K562 (cell line): ENCODE measurements at regions not wholly inside any gene's neighbourhood (a gene's known extent, or its start where the extent isn't known, plus 50 kb on each side); places are given as distances from the start of the nearest gene placed in this dataset.

ENCODE experiments used
- COPS2 ChIP-seq: fragments of 450-650 bp; conservative IDR thresholded peaks from 2 replicates; pipeline ENCODE4 v1.6.1; 2016; ENCODE audit warnings: mild to moderate bottlenecking, moderate library complexity
- CREBBP ChIP-seq: IDR thresholded peaks from one replicate; pipeline ENCODE4 v1.6.1; 2012; ENCODE audit warnings: low read depth, mild to moderate bottlenecking, control low read depth, inconsistent platforms, low read length
- HDAC2 ChIP-seq: fragments of 450-650 bp; IDR thresholded peaks from 2 replicates; pipeline ENCODE4 v1.6.1; 2016; ENCODE audit warnings: mild to moderate bottlenecking
- JUNB ChIP-seq: fragments of 450-650 bp; formaldehyde crosslinking; conservative IDR thresholded peaks from 2 replicates; pipeline ENCODE4 v1.4.0; 2020; ENCODE audit warnings: mild to moderate bottlenecking
- MAFG ChIP-seq: fragments of 450-650 bp; conservative IDR thresholded peaks from 2 replicates; pipeline ENCODE4 v1.6.1; 2016; ENCODE audit warnings: missing genetic modification characterization, missing compliant biosample characterization
- MCM3 ChIP-seq: fragments of 450-650 bp; IDR thresholded peaks from 2 replicates; pipeline ENCODE4 v1.6.1; 2016
- NCOA4 ChIP-seq: fragments of 450-650 bp; IDR thresholded peaks from 2 replicates; pipeline ENCODE4 v1.6.1; 2018; ENCODE audit warnings: mild to moderate bottlenecking; ENCODE audit not compliant: partially characterized antibody
- NR2F6 ChIP-seq: fragments of 450-650 bp; formaldehyde crosslinking; IDR thresholded peaks from 2 replicates; pipeline ENCODE4 v1.4.0; 2020; ENCODE audit warnings: mild to moderate bottlenecking
- POLR2AphosphoS2 ChIP-seq: IDR thresholded peaks from 2 replicates; pipeline ENCODE4 v1.6.1; 2012; ENCODE audit warnings: low read length, improper control_type of control experiment
- POU5F1 ChIP-seq: fragments of 150-350 bp; IDR thresholded peaks from 2 replicates; pipeline ENCODE4 v1.6.1; 2014; ENCODE audit warnings: borderline replicate concordance, low read length, low read depth, mild to moderate bottlenecking; ENCODE audit not compliant: partially characterized antibody
- PRPF4 ChIP-seq: fragments of 200-400 bp; formaldehyde crosslinking; IDR thresholded peaks from one replicate; pipeline ENCODE4 v1.6.1; 2017; ENCODE audit warnings: low read length, low read depth, mild to moderate bottlenecking; ENCODE audit not compliant: insufficient read depth, poor library complexity, severe bottlenecking
- RBFOX2 ChIP-seq: fragments of 200-400 bp; formaldehyde crosslinking; IDR thresholded peaks from 2 replicates; pipeline ENCODE4 v1.6.1; 2017; ENCODE audit warnings: low read depth, mild to moderate bottlenecking, low read length, moderate library complexity
- SMARCA5 ChIP-seq: fragments of 450-650 bp; IDR thresholded peaks from 2 replicates; pipeline ENCODE4 v1.6.1; 2016
- SRSF3 ChIP-seq: fragments of 200-400 bp; formaldehyde crosslinking; IDR thresholded peaks from 2 replicates; pipeline ENCODE4 v1.6.1; 2016; ENCODE audit warnings: mild to moderate bottlenecking, low read length, moderate library complexity; ENCODE audit not compliant: insufficient read depth
- TEAD2 ChIP-seq: fragments of 450-650 bp; IDR thresholded peaks from 2 replicates; pipeline ENCODE4 v1.6.1; 2016; ENCODE audit warnings: missing genetic modification characterization, control low read depth, missing compliant biosample characterization
- TEAD4 ChIP-seq, 2 experiments: sonication (generic) in 1 of 2; formaldehyde crosslinking in 1 of 2; IDR thresholded peaks; 2 replicates each; pipeline versions ENCODE4 v1.6.1 to v1.8.0; 2012 to 2022; ENCODE audit warnings: borderline replicate concordance in 1 of 2, inconsistent platforms in 1 of 2, low read length in 1 of 2, mild to moderate bottlenecking in 1 of 2, missing genetic modification reagents in 1 of 2
- ZC3H4 ChIP-seq: sonication (generic); formaldehyde crosslinking; IDR thresholded peaks from 2 replicates; pipeline ENCODE4 v1.9.0; 2021; ENCODE audit warnings: missing genetic modification reagents, borderline replicate concordance
- ZNF239 ChIP-seq: fragments of 250-450 bp; sonication (Bioruptor Pico); IDR thresholded peaks from 2 replicates; pipeline ENCODE4 v1.4.0; 2020; ENCODE audit warnings: mild to moderate bottlenecking
- ZNF347 ChIP-seq: fragments of 450-650 bp; formaldehyde crosslinking; IDR thresholded peaks from 2 replicates; pipeline ENCODE4 v1.4.0; 2020; ENCODE audit warnings: low read depth, mild to moderate bottlenecking, moderate library complexity
- ZNF408 ChIP-seq: fragments of 250-450 bp; sonication (Bioruptor Pico); IDR thresholded peaks from 2 replicates; pipeline ENCODE4 v1.4.0; 2020; ENCODE audit warnings: low read depth, mild to moderate bottlenecking, moderate library complexity
- ZNF644 ChIP-seq: fragments of 200-800 bp; sonication (Bioruptor generic); IDR thresholded peaks from 2 replicates; pipeline ENCODE4 v1.6.1; 2016; ENCODE audit warnings: low read depth, missing genetic modification characterization, missing compliant biosample characterization
- TF ChIP-seq, protein P1 (sequence below): fragments of 250-450 bp; sonication (Bioruptor Pico); IDR thresholded peaks from 2 replicates; pipeline ENCODE4 v1.4.0; 2020; ENCODE audit warnings: borderline replicate concordance
- TF ChIP-seq, protein P2 (sequence below): sonication (generic); formaldehyde crosslinking; IDR thresholded peaks from 2 replicates; pipeline ENCODE4 v1.8.0; 2022; ENCODE audit warnings: mild to moderate bottlenecking, missing genetic modification reagents, borderline replicate concordance
- TF ChIP-seq, protein P3 (sequence below): fragments of 250-450 bp; sonication (Bioruptor Pico); IDR thresholded peaks from 2 replicates; pipeline ENCODE4 v1.8.0; 2021; ENCODE audit warnings: mild to moderate bottlenecking, moderate library complexity
- TF ChIP-seq, protein P4 (sequence below): fragments of 450-650 bp; formaldehyde crosslinking; IDR thresholded peaks from 2 replicates; pipeline ENCODE4 v1.4.0; 2022; ENCODE audit warnings: missing genetic modification characterization

DNA sequence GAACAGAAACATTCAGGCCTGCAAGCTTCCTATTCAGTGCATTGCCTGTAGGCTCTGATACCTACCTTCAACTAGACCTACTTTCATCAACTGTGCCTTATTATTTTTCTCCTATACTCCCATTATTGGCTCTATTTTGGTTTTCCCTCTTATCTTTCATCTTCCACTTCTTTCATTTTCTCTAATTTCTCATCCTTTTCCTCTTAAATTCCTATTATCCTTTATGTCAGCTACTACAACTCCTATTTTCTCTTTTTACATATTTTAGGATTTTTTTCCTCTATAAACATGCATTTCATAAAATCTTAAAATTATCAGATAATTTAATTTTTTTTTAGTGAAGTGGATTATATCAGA, 61.6 kb upstream of the PRDM8 start (continued):
- TF ChIP-seq, protein P1, sequence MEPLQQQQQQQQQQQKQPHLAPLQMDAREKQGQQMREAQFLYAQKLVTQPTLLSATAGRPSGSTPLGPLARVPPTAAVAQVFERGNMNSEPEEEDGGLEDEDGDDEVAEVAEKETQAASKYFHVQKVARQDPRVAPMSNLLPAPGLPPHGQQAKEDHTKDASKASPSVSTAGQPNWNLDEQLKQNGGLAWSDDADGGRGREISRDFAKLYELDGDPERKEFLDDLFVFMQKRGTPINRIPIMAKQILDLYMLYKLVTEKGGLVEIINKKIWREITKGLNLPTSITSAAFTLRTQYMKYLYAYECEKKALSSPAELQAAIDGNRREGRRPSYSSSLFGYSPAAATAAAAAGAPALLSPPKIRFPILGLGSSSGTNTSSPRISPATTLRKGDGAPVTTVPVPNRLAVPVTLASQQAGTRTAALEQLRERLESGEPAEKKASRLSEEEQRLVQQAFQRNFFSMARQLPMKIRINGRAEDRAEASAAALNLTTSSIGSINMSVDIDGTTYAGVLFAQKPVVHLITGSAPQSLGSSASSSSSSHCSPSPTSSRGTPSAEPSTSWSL (CRISPR knock-in tag): no peak
- TF ChIP-seq ZNF239 (CRISPR knock-in tag) (no peak), SMARCA5 (peak; percentile 75; the same call in 1 of the 2 replicates), ZNF347 (CRISPR knock-in tag) (no peak), POU5F1 (no peak), TEAD4 (IDR thresholded peaks at IDR 0.05; ENCODE audit: low read length) (no peak), TEAD4 (CRISPR knock-in tag; IDR thresholded peaks at IDR 0.05; ENCODE audit: borderline replicate concordance) (no peak), MCM3 (no peak), ZC3H4 (no peak), ZNF408 (CRISPR knock-in tag) (no peak), TEAD2 (tag) (no peak), PRPF4 (no peak), SRSF3 (no peak), NR2F6 (no peak), ZNF644 (no peak), MAFG (tag) (no peak), COPS2 (no peak), POLR2AphosphoS2 (no peak), CREBBP (no peak), HDAC2 (0 out of 2 replicates have a peak, but pooled peaks have one; percentile 46), RBFOX2 (no peak), NCOA4 (no peak), JUNB (CRISPR knock-in tag) (no peak)
- TF ChIP-seq, protein P2, sequence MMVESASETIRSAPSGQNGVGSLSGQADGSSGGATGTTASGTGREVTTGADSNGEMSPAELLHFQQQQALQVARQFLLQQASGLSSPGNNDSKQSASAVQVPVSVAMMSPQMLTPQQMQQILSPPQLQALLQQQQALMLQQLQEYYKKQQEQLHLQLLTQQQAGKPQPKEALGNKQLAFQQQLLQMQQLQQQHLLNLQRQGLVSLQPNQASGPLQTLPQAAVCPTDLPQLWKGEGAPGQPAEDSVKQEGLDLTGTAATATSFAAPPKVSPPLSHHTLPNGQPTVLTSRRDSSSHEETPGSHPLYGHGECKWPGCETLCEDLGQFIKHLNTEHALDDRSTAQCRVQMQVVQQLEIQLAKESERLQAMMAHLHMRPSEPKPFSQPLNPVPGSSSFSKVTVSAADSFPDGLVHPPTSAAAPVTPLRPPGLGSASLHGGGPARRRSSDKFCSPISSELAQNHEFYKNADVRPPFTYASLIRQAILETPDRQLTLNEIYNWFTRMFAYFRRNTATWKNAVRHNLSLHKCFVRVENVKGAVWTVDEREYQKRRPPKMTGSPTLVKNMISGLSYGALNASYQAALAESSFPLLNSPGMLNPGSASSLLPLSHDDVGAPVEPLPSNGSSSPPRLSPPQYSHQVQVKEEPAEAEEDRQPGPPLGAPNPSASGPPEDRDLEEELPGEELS (CRISPR knock-in tag): no peak
- TF ChIP-seq, protein P3, sequence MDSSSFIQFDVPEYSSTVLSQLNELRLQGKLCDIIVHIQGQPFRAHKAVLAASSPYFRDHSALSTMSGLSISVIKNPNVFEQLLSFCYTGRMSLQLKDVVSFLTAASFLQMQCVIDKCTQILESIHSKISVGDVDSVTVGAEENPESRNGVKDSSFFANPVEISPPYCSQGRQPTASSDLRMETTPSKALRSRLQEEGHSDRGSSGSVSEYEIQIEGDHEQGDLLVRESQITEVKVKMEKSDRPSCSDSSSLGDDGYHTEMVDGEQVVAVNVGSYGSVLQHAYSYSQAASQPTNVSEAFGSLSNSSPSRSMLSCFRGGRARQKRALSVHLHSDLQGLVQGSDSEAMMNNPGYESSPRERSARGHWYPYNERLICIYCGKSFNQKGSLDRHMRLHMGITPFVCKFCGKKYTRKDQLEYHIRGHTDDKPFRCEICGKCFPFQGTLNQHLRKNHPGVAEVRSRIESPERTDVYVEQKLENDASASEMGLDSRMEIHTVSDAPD (CRISPR knock-in tag): no peak
- TF ChIP-seq, protein P4, sequence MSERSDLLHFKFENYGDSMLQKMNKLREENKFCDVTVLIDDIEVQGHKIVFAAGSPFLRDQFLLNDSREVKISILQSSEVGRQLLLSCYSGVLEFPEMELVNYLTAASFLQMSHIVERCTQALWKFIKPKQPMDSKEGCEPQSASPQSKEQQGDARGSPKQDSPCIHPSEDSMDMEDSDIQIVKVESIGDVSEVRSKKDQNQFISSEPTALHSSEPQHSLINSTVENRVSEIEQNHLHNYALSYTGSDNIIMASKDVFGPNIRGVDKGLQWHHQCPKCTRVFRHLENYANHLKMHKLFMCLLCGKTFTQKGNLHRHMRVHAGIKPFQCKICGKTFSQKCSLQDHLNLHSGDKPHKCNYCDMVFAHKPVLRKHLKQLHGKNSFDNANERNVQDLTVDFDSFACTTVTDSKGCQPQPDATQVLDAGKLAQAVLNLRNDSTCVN (CRISPR knock-in tag): peak; percentile 21; the same call in 1 of the 2 replicates
